ENCODE measurements at regions not wholly inside any gene's neighbourhood (a gene's known extent, or its start where the extent isn't known, plus 50 kb on each side); places are given as distances from the start of the nearest gene placed in this dataset.
"Not testable (repeated sequence)": the region's sequence is repeated elsewhere in the genome, so short reads cannot be mapped to it uniquely, and the experiment has no call there.

DNA sequence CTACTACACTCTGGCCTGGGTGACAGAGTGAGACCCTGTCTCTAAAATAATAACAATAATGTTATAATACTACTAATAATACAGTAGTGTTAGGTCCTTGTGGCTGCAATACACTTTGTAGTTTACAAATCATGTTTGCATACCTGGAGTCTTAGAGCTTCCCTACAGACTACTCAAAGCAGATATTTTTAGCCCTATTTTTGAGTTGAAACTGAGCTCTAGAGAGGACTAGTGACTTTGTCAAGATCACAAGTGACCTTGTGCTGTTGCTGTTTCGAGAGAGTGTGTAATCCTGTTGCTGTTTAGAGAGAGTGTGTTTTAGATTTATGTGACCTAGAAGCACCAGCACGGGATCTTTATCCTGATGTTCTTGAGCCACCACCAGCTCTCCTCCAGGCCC is 105.3 kb upstream of the RNU6-1 start:
- no peak for DNase-seq (ENCODE audit: extremely low read depth, low read depth)
- TF ChIP-seq CTCF (IDR thresholded peaks at IDR 0.05; ENCODE audit: low read depth, low read length, missing control alignments), result no peak
- no peak overlapping the region for H3K4me3 ChIP-seq (replicated peaks; ENCODE audit: low read depth, low read length)

DNA sequence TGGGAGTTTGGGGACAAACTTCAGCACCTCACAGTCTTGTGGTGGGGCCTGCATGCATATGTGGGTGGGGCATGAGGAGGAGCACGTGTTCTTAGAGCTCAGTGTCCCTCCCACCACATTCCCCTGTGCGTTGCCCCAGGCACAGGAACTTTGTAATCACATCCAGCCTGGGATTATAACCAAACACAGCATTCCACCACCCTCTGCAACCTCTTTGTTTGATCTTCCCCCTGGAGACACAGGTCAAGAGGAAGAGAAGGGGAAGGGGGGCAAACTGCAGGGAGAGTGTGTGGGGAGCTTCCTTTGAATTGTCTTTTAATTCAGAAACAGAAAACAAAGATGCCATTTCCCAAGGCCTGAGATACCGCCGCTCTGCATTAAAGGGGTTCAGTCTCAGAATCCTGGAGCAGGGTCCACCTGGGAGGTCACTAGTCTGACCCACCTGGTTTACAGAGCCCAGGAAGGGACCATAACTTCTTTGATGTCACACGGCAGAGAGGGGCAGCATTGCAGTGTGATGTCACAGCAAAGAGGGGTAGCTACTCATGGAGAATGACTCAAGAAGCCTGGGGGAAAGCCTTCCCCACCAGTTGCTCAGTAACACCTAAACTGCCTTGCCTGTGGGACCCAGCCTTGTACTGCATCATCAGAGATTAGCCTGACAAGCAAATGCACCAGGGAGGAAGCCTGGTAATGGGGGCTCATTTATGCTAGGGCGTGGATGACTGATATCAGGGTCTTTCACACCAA is 106.3 kb upstream of the RNU6-1 start:
- no peak for TF ChIP-seq CTCF (IDR thresholded peaks at IDR 0.05; ENCODE audit: low read depth, low read length, missing control alignments)
- peak; percentile 78 for DNase-seq (ENCODE audit: extremely low read depth, low read depth)
- no peak overlapping the region for H3K4me3 ChIP-seq (replicated peaks; ENCODE audit: low read depth, low read length)

GRCh38 chr15:67946701-67947100 is 106.9 kb upstream of the RNU6-1 start:
- no peak for DNase-seq (ENCODE audit: extremely low read depth, low read depth)
- no peak overlapping the region for H3K4me3 ChIP-seq (replicated peaks; ENCODE audit: low read depth, low read length)
- no peak for TF ChIP-seq CTCF (IDR thresholded peaks at IDR 0.05; ENCODE audit: low read depth, low read length, missing control alignments)

DNA sequence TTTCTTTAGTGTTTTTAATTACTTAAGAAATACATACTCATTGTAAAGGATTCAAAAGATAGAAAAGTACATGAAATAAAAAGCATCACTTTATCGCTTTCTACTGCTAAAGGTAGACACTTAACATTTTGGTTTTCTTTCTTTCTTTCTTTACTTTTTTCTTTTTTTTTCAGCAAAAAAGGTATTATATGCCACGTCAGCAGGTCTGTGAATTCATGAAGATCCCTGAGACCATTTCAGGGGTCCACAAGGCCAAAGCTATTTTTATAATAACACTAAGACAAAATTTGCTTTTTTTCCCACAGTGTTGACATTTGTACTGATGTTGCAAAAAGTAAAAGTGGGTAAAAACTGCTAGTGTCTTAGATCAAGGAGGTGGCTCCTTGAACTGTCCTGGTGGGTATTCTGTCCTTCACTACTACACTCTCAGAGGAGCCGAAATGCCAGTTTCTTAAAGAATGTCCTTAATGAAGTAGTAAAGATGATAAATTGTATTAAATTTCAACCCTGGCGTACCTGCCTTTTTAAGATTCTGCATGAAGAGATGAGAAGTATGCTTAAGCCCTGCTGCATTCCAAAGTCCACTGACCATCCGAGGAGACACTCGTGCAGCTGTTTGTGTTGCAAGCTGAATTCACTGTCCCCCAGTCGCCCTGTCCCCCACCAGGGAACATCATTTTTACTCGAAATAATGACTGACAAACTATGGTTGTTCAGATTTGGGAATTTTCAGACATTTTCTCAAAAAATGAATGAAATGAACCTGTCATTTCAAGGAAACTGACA is 106.7 kb upstream of the PIAS1 start:
- no peak overlapping the region for H3K4me3 ChIP-seq (replicated peaks; ENCODE audit: low read depth, low read length)
- no peak for TF ChIP-seq CTCF (IDR thresholded peaks at IDR 0.05; ENCODE audit: low read depth, low read length, missing control alignments)
- DNase-seq (ENCODE audit: extremely low read depth, low read depth), result no peak

DNA sequence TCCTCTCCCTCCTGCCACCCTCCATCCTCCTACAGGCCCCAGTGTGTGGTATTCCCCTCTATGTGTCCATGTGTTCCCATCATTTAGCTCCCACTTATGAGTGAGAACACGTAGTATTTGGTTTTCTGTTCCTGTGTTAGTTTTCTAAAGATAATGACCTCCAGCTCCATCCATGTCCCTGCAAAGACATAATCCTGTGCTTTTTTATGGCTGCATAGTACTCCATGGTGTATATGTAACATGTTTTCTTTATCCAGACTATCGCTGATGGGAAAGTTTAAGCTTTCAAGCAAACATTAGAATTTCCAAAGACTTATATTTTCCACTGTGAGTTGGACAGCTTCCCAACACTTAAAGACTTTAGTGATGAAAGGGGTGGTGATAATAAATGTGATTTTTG is 105.9 kb upstream of the PIAS1 start:
- no peak for DNase-seq (ENCODE audit: extremely low read depth, low read depth)
- TF ChIP-seq CTCF (IDR thresholded peaks at IDR 0.05; ENCODE audit: low read depth, low read length, missing control alignments), result no peak
- H3K4me3 ChIP-seq (replicated peaks; ENCODE audit: low read depth, low read length), result no peak overlapping the region

- not testable (repeated sequence) for DNase-seq (ENCODE audit: extremely low read depth, low read depth); H3K4me3 ChIP-seq (replicated peaks; ENCODE audit: low read depth, low read length)
Observed at GRCh38 chr15:67951187-67951586, 102.9 kb upstream of the PIAS1 start.

- DNase-seq (ENCODE audit: extremely low read depth, low read depth), result no peak
- H3K4me3 ChIP-seq (replicated peaks; ENCODE audit: low read depth, low read length), result no peak overlapping the region
- no peak for TF ChIP-seq CTCF (IDR thresholded peaks at IDR 0.05; ENCODE audit: low read depth, low read length, missing control alignments)
Observed at GRCh38 chr15:67953299-67953698, 100.8 kb upstream of the PIAS1 start.

All from HFF-Myc (cell line).